Esophagus squamous epithelium (tissue), 5 donors: ENCODE measurements at regions not wholly inside any gene's neighbourhood (a gene's known extent, or its start where the extent isn't known, plus 50 kb on each side); places are given as distances from the start of the nearest gene placed in this dataset.

Experiments used
- DNase-seq: peaks from one replicate; lab custom pipeline; 2025; lab: John Stamatoyannopoulos, UW
- H3K27ac ChIP-seq, 4 donors: fragments of 200-600 bp; sonication (generic); one replicate each; pipeline ENCODE4 v1.5.1; 2016 to 2019; ENCODE audit warnings: mild to moderate bottlenecking in 1 of 4
- H3K27me3 ChIP-seq, 4 donors: fragments of 200-600 bp; sonication (generic); 1 replicate in 3 of 4; 2 replicates in 1 of 4; pipeline versions ENCODE4 v1.5.1 to v1.6.0; 2017 to 2021; ENCODE audit warnings: antibody characterized with exemption in 1 of 4
- H3K36me3 ChIP-seq, 3 donors: fragments of 200-600 bp; sonication (generic); one replicate each; pipeline ENCODE4 v1.5.1; 2016 to 2019
- H3K4me1 ChIP-seq, 3 donors: fragments of 200-600 bp; sonication (generic); one replicate each; pipeline ENCODE4 v1.5.1; 2017 to 2019
- H3K4me3 ChIP-seq, 4 donors: fragments of 200-600 bp; sonication (generic); 1 replicate in 3 of 4; 2 replicates in 1 of 4; pipeline ENCODE4 v1.5.1; 2016 to 2019; ENCODE audit warnings: mild to moderate bottlenecking in 2 of 4, moderate library complexity in 1 of 4
- H3K9me3 ChIP-seq, 3 donors: fragments of 200-600 bp; sonication (generic); one replicate each; pipeline ENCODE4 v1.5.1; 2016 to 2019
- POLR2A ChIP-seq, 4 donors: fragments of 450-650 bp; IDR thresholded peaks; one replicate each; pipeline ENCODE4 v1.6.1; 2017; ENCODE audit warnings: antibody characterized with exemption in 4 of 4, mild to moderate bottlenecking in 4 of 4, moderate library complexity in 3 of 4
- WGBS, 2 donors: methylation state at CpG; one replicate each; pipeline ENCODE4 v1.1.5; 2018; 5-methylcytosine and 5-hydroxymethylcytosine counted together
- intact Hi-C: fragments of 100-400 bp; cut with DNase I; formaldehyde crosslinking; loops from one replicate; pipeline ENCODE4 v1.15.0; 2022
- TF ChIP-seq, protein P1 (sequence below), 6 experiments: fragments of 450-650 bp in 4 of 6; fragments of 200-600 bp in 2 of 6; sonication (generic) in 2 of 6; IDR thresholded peaks; one replicate each; pipeline ENCODE4 v1.5.1; 2016 to 2019; ENCODE audit warnings: antibody characterized with exemption in 6 of 6, mild to moderate bottlenecking in 4 of 6, moderate library complexity in 4 of 6
- donor health status: DM: yes; HTN: yes; CAD: no.

DNA sequence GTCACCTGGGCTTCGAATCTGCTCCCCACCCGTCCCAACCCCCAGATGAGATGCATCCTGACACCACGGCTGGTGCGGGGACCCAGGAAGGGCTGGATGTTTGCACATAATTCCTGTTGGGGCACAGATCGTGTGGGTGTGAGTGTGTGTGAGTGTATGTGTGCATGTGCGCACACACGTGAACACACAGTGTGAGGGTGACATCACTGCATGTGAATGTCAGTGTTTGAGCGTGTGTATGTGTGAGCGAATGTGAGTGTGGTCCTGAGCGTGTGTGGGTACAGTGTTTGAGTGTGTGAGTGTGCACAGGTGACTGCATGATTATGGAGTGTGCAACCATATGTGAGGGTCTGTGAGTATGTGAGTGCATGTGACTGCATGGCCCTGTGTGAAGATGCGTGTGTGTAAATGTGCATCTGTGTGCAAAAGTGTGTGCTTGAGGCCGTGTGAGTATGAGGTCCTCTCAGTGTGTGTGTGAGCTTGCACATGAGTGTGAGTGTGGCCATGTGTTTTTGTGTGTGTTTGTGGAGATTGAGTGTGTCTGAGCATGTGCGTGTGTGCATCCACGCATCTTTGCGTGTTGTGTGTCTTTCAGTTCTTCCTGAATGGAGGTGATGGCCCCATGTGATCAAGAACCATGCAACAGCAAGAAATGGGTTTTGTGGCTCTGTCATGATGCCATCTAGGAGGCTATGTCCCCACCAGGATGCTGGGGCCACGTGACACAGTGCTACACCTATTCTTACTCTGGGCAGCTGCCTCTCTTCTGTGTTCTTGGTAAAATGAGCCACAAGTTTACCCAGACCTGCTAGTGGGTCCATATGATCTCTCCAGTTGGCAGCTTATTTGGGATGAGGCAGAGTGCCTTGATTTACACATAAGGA, 70.5 kb upstream of the GCSH start:
- DNase-seq: no peak
- intact Hi-C loops: no loop called here
- Histone ChIP-seq H3K4me1 (no peaks in the 10 kb centered on the region), H3K36me3 (no peaks in the 10 kb centered on the region), H3K9me3 (no peaks in the 10 kb centered on the region), H3K27me3 (no peaks in the 10 kb centered on the region), H3K27ac (no peak overlapping the region), H3K4me3 (no peak overlapping the region)
- TF ChIP-seq, protein P1, sequence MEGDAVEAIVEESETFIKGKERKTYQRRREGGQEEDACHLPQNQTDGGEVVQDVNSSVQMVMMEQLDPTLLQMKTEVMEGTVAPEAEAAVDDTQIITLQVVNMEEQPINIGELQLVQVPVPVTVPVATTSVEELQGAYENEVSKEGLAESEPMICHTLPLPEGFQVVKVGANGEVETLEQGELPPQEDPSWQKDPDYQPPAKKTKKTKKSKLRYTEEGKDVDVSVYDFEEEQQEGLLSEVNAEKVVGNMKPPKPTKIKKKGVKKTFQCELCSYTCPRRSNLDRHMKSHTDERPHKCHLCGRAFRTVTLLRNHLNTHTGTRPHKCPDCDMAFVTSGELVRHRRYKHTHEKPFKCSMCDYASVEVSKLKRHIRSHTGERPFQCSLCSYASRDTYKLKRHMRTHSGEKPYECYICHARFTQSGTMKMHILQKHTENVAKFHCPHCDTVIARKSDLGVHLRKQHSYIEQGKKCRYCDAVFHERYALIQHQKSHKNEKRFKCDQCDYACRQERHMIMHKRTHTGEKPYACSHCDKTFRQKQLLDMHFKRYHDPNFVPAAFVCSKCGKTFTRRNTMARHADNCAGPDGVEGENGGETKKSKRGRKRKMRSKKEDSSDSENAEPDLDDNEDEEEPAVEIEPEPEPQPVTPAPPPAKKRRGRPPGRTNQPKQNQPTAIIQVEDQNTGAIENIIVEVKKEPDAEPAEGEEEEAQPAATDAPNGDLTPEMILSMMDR (IDR thresholded peaks at IDR 0.05): no peak
- TF ChIP-seq POLR2A (IDR thresholded peaks at IDR 0.05): no peak
- WGBS, 2 donors: 71 to 73% methylated on average over 8 to 16 of the region's 16 CpGs

DNA sequence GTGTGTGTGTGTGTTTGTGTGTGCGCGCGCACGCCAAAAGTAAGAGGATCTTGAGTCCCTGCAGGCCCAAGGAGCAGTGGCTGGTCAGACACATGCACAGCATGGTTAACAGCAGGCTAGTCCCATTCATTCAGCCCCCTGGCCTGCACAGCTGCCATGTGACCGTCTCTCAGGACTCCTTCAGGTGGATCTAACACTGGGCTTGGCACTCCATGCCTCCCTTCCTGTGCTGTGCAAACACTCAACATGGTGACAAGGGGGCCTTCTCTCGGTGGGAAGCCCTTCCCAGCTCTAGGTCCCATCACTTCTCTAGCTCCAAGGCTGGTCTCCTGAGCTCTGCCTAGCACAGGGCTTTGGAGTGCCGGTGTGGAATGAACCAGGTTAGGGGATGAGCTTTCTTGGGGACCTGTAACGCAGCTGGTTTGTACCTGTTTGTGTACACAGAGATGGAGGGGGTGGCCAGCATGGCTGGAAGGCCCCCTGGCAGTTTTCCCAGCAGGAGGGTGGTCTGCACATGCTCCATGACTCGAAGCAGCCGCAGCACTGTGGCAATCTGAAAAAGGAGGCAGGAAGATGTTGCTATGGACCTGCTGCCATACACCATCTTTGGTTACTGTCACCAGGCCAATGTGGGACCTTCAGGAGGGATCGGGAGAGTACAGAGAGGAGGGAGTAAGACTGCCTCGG, 69.4 kb upstream of the GCSH start:
- H3K4me1 ChIP-seq: no peaks in the 10 kb centered on the region
- intact Hi-C loops: no loop called here
- no peak for TF ChIP-seq POLR2A (IDR thresholded peaks at IDR 0.05)
- TF ChIP-seq, protein P1 (IDR thresholded peaks at IDR 0.05): no peak
- H3K27me3 ChIP-seq: no peaks in the 10 kb centered on the region
- no peaks in the 10 kb centered on the region for H3K36me3 ChIP-seq
- no peak overlapping the region for H3K27ac ChIP-seq
- H3K9me3 ChIP-seq: no peaks in the 10 kb centered on the region
- no peak for DNase-seq
- WGBS, 2 donors: 75 to 92% methylated on average over 6 to 7 of the region's 12 CpGs
- H3K4me3 ChIP-seq: no peak overlapping the region

DNA sequence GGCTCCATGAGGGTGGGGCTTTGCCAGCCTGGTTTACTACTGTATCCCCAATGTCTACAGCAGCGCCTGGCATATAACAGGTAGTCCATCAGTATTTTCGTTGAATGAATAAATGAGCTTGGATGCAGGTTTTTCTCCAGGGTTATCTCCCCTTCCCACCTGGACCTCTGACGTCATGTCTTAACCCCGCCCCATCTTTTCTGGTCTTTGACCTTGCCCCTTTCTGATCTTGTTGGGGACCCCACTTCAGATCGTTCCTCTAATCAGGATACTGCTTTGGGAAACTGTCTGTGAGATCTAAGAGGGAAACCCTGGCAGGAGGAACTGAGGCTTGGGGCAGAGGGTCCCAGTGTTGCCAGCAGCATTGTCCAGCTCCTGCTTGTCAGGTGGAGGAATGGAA, 68.8 kb upstream of the GCSH start:
- intact Hi-C loops: no loop called here
- no peak overlapping the region for H3K4me3 ChIP-seq
- TF ChIP-seq, protein P1 (IDR thresholded peaks at IDR 0.05): no peak
- no peak for TF ChIP-seq POLR2A (IDR thresholded peaks at IDR 0.05)

DNA sequence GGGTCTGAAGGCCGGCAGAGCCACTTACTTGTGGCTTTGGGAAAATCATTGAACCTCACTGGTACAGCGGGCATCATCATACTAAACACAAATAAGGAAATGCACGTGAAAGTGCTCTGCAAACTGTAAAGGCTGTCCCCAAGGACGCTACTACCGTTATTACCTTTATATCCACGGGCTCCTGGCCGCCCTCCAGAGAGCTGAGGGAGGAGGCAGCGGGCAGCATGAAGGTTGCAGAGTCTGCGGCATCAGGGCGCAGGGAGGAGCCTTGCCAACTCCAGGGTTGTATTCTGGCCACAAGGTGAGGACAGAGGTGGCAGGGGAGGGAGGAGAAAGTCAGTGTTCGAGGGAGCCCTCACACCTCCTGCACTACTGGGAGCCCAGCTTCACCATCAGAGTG, 68.3 kb upstream of the GCSH start:
- intact Hi-C loops: no loop called here
- WGBS, 2 donors: 69 to 71% methylated on average over 5 to 8 of the region's 11 CpGs
- H3K27ac ChIP-seq: no peak overlapping the region
- H3K9me3 ChIP-seq: no peaks in the 10 kb centered on the region
- no peaks in the 10 kb centered on the region for H3K36me3 ChIP-seq
- no peaks in the 10 kb centered on the region for H3K27me3 ChIP-seq
- H3K4me1 ChIP-seq: no peaks in the 10 kb centered on the region
- TF ChIP-seq POLR2A (IDR thresholded peaks at IDR 0.05): no peak
- TF ChIP-seq, protein P1 (IDR thresholded peaks at IDR 0.05): no peak
- DNase-seq: no peak
- H3K4me3 ChIP-seq: no peak overlapping the region

More for the DNA sequence above, 68.8 kb upstream of the GCSH start:
- Histone ChIP-seq H3K27ac (no peak overlapping the region), H3K27me3 (no peaks in the 10 kb centered on the region), H3K4me1 (no peaks in the 10 kb centered on the region), H3K36me3 (no peaks in the 10 kb centered on the region), H3K9me3 (no peaks in the 10 kb centered on the region)
- DNase-seq: no peak
- 71 to 75% methylated on average over 5 of the region's 5 CpGs for WGBS, 2 donors

DNA sequence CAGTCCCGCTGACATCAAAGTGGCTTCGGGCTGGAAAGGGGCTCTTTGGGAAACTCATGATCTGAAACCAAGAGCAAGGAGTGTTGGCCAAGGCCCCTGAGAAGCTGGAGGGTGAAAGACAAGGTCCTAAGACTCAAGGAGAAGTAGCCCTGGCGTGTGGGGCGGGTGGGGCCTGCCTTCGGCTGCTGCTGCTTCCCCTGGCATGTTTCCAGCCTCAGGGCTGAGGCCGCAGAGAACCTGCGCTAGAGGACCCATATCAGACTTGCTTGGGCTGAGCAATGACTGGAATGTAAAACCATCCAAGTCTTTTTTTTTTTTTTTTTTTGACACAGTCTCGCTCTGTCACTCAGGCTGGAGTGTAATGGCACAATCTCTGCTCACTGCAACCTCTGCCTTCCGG, 67.5 kb upstream of the GCSH start:
- Histone ChIP-seq H3K9me3 (no peaks in the 10 kb centered on the region), H3K4me3 (no peak overlapping the region), H3K27me3 (no peaks in the 10 kb centered on the region), H3K27ac (no peak overlapping the region), H3K36me3 (no peaks in the 10 kb centered on the region), H3K4me1 (no peaks in the 10 kb centered on the region)
- no peak for DNase-seq
- 72 to 77% methylated on average over 6 to 8 of the region's 9 CpGs for WGBS, 2 donors
- intact Hi-C loops: no loop called here
- TF ChIP-seq POLR2A (IDR thresholded peaks at IDR 0.05): no peak
- TF ChIP-seq, protein P1 (IDR thresholded peaks at IDR 0.05): no peak
